IPS DF 19.7 (cell line): ENCODE measurements at regions not wholly inside any gene's neighbourhood (a gene's known extent, or its start where the extent isn't known, plus 50 kb on each side); places are given as distances from the start of the nearest gene placed in this dataset.
A peak's percentile ranks its signal among the peaks of the same experiment; 100 is the strongest.
"Not testable (repeated sequence)": the region's sequence is repeated elsewhere in the genome, so short reads cannot be mapped to it uniquely, and the experiment has no call there.

Experiments
- DNase-seq: peaks from one replicate; pipeline ENCODE4 v3.0.0-alpha.2; 2013; ENCODE audit warnings: low read depth, low spot score

- DNase-seq: no peak
Measured at GRCh38 chr10:25707976-25708671, 225.9 kb upstream of the MYO3A start.

DNA sequence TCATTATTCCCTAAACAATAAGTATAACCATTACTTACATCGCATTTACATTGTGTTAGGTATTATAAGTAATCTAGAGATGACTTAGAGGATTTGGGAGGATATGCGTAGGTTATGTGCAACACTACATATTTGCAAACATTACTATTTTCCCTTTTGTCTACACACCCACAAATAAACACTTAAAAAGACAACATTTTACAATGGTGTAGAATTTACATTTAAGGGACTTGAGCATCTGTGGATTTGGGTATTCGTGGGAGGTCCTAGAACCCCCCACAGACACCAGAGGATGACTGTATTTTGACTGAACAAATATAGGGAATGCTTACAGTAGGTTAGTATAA is 220.2 kb upstream of the MYO3A start:
- DNase-seq: no peak

DNA sequence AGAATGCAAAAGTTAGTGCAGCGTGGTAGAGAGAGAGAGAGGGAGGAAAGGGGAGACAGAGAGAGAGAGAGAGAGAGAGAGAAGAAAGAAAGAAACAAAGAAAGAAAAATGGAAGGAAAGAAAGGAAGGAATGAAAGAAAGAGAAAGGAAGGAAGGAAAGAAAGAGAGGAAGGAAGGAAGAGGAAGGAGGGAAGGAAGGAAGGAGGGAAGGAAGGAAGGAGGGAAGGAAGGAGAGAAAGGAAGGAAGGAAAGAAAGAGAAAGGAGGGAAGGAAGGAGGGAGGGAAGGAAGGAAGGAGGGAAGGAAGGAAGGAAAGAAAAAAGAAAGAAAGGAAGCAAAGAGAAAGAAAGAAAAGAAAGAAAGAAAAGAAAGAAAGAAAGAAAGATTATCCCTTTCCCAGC is 209.8 kb upstream of the MYO3A start:
- DNase-seq: no peak

DNA sequence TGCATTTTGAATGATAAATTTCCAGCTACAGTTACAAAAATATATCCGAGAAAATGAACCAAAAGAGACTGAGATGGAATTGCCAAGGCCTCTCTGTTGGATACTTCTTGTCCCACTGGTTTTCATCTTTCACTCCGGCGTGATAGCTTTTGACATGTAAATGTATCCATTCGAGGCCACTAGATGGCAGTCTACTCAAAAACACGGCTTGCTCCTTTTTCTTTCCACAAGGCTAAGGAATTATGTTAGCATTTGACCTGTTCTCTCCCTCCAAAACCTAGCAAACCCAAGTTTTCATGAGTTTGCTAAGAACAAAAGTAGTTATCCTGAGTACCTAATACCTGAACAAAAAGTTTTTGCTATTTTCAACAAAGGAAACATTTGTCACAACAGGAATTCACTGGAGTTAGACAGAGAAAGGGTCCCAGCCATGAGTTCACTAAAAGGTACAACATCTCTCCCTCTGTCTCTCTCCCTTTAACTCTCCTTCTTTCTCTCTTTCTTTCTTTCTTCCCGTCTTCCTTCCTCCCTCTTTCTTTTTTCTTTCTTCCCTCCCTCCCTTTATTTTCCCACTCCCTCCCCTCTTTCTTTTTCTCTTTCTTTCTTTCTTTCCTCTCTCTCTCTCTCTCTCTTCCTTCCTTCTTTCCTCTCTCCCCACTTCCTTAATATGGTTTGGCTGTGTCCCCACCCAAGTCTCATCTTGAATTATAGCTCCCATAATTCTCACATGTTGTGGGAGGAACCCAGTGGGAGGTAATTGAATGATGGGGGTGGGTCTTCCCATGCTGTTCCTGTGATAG is 207.9 kb upstream of the MYO3A start:
- DNase-seq: peak; percentile 48

DNA sequence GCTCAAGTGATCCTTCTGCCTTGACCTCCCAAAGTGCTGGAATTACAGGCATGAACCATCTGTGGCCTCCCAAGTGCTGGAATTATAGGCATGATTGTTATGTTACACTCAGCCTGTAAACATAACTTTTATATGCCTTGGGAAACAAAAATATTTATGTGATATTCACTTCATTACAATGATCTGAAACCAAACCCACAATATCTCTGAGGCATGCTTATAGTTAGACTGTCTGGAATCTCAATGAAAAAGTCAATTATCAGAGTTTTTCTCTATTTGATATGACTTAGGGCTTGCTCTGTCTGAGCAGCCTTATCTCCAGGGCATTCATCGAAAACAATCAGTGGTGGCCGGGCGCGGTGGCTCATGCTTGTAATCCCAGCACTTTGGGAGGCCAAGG is 195.3 kb upstream of the MYO3A start:
- no peak for DNase-seq

DNA sequence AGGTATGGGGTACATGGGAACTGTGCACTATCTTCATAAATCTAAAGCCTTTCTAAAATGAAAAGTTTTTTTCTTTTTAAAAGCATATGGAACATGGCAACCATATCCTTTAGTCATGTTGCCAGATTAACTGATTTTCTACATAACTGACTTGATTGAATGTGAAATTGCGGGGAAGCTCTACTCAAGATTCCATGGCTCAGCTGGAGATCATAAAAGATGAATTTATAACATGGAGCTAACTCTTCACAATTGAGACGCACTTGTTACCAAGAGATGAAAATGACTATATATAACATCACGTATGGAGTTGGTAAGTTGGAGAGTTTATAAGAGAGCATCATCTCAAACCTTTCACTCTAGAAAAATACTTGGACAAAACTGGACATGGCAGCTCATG is 190.2 kb upstream of the MYO3A start:
- DNase-seq: no peak

- no peak for DNase-seq
Measured at GRCh38 chr10:25744574-25744973, 189.5 kb upstream of the MYO3A start.

GRCh38 chr10:25745976-25746375 is 188.1 kb upstream of the MYO3A start:
- DNase-seq: no peak

GRCh38 chr10:25747084-25747483 is 186.9 kb upstream of the MYO3A start:
- no peak for DNase-seq

DNA sequence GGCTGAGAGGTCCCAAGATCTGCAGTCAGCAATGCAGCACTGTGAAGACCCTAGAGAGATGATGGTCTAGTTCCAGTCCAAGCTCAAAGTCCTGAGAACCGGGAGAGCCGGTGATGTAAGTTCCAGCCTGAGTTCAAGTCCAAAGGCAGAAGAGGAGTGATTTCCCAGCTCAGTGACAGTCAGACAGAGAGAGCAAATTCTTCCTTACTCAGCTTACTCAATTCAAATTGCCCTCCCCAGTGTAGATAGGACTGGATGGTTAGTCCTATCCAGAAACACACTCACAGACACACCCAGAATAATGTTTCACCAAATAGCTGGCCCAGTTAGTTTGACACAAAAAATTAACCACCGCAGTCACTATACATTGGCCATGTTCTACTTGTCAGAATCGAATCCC is 185.5 kb upstream of the MYO3A start:
- DNase-seq: no peak

GRCh38 chr10:25753776-25754175 is 180.3 kb upstream of the MYO3A start:
- no peak for DNase-seq

DNA sequence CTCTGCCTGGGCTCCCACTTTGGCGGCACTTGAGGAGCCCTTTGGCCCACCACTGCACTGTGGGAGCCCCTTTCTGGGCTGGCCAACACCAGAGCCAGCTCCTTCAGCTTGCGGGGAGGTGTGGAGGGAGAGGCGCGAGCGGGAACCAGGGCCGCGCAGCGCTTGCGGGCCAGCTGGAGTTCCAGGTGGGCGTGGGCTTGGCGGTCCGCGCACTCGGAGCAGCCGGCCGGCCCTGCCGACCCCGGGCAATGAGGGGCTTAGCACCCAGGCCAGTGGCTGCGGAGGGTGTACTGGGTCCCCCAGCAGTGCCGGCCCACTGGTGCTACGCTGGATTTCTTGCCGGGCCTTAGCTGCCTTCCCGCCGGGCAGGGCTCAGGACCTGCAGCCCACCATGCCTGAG is 178.2 kb upstream of the MYO3A start:
- DNase-seq: not testable (repeated sequence)

GRCh38 chr10:25756784-25757183 is 177.2 kb upstream of the MYO3A start:
- no peak for DNase-seq

DNA sequence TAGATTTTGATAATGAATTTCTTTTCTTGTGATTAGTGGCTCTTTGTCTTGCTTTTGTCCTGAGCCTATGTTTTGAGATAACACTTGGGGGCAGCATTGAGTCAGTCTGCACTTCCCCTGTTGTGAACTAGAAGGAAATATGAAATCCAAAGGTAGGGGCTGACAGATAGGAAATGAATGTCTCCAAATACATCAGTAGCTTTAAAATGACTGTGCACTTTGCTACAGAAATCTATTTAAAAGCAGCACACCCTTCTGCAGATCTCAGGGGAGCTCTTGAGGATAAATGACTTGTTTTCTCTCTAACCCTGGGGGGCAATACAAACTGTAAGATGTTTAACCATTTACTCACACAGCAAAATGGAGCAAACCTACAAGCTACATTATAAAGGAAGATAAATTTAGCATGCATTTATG is 176.0 kb upstream of the MYO3A start:
- DNase-seq: no peak

- no peak for DNase-seq
Measured at GRCh38 chr10:25758511-25758910, 175.5 kb upstream of the MYO3A start.

DNA sequence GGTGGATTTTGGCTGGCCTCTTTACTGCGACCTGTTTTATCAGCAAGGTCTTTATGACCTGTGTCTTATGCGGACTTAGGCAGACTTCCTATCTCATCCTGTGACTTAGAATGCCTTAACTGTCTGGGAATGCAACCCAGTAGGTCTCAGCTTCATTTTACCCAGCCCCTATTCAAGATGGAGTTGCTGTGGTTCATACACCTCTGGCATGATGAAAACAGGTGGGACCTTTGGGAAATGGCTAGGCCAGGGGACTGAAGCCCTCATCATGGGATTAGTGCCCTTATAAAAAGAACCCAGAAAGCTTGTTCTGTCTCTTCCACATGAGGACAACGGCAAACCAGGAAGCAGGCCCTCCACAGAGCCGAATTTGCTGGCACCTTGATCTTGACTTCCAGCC is 172.1 kb upstream of the MYO3A start:
- DNase-seq: no peak

DNA sequence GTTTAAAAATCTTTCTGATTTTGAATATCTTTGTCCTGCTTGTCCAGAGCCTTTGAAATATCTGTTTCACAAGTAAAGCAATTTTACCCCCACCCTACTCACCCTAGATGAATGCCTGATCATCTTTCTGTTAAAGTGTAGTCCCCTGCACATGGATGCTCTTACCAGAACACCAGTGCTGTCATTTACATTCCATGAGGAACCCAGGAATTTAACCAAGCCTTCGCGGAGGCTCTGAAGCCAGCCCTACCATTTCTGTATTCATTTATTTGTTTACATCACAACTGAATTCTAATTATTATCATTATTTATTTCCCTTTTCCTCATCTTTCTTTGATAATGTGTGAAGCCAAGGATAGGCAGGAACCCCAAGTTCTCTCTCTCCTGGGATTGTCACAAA is 167.8 kb upstream of the MYO3A start:
- no peak for DNase-seq

GRCh38 chr10:25766687-25767221 is 167.3 kb upstream of the MYO3A start:
- DNase-seq: peak; percentile 92

- no peak for DNase-seq
Measured at GRCh38 chr10:25768167-25768566, 165.9 kb upstream of the MYO3A start.

DNA sequence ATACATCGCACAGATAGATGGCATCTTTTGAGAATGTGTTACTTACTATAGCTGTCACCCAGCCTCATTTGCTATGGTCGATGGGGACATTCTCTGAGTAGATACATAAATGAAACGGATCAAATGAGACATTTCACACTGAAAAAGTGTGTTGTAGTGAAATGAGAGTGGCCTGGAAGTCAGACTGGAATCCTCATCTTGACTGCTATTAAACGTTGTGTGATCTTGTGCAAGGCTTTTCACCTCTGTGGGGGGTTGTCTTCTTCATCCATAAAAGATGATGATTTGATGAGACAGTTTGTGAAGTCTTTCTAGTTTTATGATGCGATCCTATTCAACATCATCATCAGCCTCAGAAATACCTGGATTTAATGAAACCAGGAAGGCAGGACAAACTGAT is 155.4 kb upstream of the MYO3A start:
- DNase-seq: no peak

DNA sequence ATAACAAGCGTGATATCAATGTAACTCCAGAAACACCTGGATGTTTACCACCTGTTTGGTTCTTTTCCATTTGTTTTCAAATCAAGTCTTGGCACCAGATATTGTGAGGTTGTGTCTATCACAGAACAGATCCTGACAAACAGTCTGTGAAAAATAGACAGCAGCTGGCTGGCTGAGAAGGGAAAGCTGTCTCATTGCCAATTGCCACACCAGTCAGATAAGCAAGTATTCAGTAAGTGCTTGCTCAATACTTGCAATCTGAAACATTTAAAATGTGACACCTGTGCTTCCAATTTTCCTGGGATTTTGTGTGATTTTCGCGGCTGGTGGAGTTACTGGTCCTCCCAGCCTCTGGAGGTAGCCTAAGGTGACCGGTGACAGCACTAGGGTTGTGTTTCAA is 147.9 kb upstream of the MYO3A start:
- no peak for DNase-seq

DNA sequence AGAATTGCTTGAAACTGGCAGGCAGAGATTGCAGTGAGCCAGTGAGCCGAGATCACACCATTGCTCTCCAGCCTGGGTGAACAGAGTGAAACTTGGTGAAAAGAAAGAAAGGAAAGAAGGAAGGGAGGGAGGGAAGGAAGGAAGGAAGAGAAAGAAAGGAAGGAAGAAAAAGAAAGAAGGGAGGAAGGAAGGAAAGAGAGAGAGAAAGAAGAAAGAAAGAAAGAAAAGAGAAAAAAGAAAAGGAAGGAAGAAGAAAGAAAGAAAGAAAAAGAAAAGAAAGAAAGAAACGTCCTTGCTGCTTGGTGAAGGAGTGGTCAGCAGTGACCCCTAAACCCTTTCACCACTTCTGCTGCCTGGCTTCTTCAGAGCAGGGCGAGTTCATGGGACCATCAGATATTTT is 147.1 kb upstream of the MYO3A start:
- no peak for DNase-seq

DNA sequence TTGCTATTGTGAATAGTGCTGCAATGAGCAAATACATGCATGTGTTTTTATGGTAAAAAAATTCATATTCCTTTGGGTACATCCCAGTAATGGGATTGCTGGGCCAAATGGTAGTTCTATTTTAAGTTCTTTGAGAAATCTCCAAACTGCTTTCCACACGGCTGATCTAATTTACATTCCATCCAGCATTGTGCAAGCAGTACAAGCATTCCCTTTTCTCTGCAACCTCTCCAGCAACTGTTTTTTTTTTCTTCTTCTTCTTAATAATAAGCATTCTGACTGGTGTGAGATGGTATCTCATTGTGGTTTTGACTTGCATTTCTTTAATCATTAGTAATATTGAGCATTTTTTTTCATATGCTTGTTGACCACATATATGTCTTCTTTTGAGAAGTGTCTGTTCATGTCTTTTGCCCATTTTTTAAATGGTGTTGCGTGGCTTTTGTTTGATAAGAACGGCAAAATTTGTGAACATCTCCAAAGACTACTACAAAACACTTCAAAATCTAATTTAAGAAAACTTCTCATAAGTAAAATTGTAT is 136.1 kb upstream of the MYO3A start:
- no peak for DNase-seq
